ENCODE measurements at regions not wholly inside any gene's neighbourhood (a gene's known extent, or its start where the extent isn't known, plus 50 kb on each side); places are given as distances from the start of the nearest gene placed in this dataset.

DNA sequence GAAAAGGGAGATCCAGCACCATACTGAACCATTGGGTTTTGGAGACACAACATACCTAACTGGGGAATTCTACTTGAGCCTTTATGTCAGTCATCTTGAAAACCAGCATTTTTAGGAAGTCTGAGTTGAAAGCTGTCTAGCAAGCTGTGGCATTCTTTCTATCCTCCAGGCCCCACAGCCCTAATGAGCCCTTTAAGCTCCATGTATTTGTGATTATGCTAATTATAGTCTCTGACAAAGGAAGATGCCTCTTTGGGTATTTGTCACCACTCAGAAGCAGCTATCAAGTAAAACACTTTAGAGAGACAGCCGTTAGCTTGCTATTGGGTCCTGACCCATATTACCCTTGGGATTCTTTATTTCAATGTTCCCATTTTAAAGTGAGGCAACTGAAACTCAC is 159.5 kb upstream of the MANEA start:
- TF ChIP-seq CTCF (IDR thresholded peaks at IDR 0.05) = no peak
- TF ChIP-seq POLR2A (IDR thresholded peaks at IDR 0.05) = no peak
